Mucosa of rectum (tissue), 2 donors: ENCODE measurements at regions not wholly inside any gene's neighbourhood (a gene's known extent, or its start where the extent isn't known, plus 50 kb on each side); places are given as distances from the start of the nearest gene placed in this dataset.

Experiments
- H3K27ac ChIP-seq, 2 donors: one replicate each; pipeline ENCODE4 v1.7.0; 2013; ENCODE audit warnings: inconsistent platforms in 2 of 2, low read depth in 2 of 2, low read length in 2 of 2
- H3K27me3 ChIP-seq, 2 donors: one replicate each; pipeline ENCODE4 v1.7.0; 2013; ENCODE audit warnings: low read length in 2 of 2; ENCODE audit not compliant: control insufficient read depth in 2 of 2, insufficient read depth in 2 of 2
- H3K36me3 ChIP-seq, 2 donors: one replicate each; pipeline ENCODE4 v1.7.0; 2013; ENCODE audit warnings: low read length in 2 of 2; ENCODE audit not compliant: control insufficient read depth in 2 of 2, insufficient read depth in 2 of 2
- H3K4me1 ChIP-seq, 2 donors: one replicate each; pipeline ENCODE4 v1.7.0; 2013; ENCODE audit warnings: low read length in 2 of 2, mild to moderate bottlenecking in 1 of 2; ENCODE audit not compliant: control insufficient read depth in 2 of 2, insufficient read depth in 2 of 2
- H3K4me3 ChIP-seq, 2 donors: one replicate each; pipeline ENCODE4 v1.7.0; 2013; ENCODE audit warnings: low read length in 2 of 2
- H3K9ac ChIP-seq, 2 donors: one replicate each; pipeline ENCODE4 v1.7.0; 2013; ENCODE audit warnings: low read length in 2 of 2, low read depth in 1 of 2, mild to moderate bottlenecking in 1 of 2
- H3K9me3 ChIP-seq, 2 donors: one replicate each; pipeline ENCODE4 v1.7.0; 2013; ENCODE audit warnings: low read length in 2 of 2; ENCODE audit not compliant: control insufficient read depth in 2 of 2
- donor health status: healthy.
- donor health status: Normal muscosa, but diverticular disease.

DNA sequence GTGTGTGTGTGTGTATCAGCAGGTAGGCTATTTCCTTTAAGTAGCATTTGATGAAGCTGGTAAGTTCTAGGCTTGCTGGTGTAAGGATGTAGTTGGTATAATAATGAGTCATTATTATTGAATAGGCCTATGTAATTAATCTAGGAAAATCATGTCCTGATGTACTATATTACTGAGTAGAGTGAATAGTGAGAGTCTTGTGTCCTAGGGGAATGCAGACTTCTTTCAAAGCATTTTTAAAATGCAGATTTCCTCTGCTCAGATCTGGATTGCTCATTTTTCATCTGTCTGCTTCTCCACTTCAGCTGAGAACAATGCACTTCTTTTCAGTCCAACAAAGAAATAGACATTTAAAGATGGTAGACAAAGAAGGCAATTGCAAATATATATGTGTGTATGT is 434.2 kb upstream of the ONECUT1 start:
- no peak overlapping the region for H3K27ac ChIP-seq
- H3K9me3 ChIP-seq, result no peaks in the 10 kb centered on the region
- H3K36me3 ChIP-seq, result no peaks in the 10 kb centered on the region
- H3K4me3 ChIP-seq, result no peak overlapping the region
- no peaks in the 10 kb centered on the region for H3K27me3 ChIP-seq
- H3K9ac ChIP-seq, result no peak overlapping the region
- H3K4me1 ChIP-seq, result no peaks in the 10 kb centered on the region

DNA sequence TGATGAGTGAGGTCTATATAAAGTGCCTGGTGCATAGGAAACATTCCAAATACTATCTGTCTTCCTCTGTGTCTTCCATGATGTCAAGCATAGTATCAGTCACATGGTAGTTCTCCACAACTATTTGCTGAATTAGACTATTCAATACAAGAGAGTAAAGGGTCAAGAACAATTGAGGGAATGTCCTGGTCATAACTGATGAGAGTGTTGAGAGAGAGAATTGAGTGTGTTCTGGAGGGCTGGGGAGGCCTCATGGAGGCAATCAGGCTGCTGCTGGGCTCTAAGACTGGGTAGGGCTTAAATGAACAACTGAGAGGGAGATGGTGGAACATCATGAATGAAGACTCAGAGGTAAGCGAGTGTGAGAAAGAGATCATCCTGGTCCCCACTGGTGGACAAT is 433.7 kb upstream of the ONECUT1 start:
- Histone ChIP-seq H3K9me3 (no peaks in the 10 kb centered on the region), H3K27ac (no peak overlapping the region), H3K36me3 (no peaks in the 10 kb centered on the region), H3K27me3 (no peaks in the 10 kb centered on the region), H3K4me1 (no peaks in the 10 kb centered on the region), H3K9ac (no peak overlapping the region), H3K4me3 (no peak overlapping the region)

DNA sequence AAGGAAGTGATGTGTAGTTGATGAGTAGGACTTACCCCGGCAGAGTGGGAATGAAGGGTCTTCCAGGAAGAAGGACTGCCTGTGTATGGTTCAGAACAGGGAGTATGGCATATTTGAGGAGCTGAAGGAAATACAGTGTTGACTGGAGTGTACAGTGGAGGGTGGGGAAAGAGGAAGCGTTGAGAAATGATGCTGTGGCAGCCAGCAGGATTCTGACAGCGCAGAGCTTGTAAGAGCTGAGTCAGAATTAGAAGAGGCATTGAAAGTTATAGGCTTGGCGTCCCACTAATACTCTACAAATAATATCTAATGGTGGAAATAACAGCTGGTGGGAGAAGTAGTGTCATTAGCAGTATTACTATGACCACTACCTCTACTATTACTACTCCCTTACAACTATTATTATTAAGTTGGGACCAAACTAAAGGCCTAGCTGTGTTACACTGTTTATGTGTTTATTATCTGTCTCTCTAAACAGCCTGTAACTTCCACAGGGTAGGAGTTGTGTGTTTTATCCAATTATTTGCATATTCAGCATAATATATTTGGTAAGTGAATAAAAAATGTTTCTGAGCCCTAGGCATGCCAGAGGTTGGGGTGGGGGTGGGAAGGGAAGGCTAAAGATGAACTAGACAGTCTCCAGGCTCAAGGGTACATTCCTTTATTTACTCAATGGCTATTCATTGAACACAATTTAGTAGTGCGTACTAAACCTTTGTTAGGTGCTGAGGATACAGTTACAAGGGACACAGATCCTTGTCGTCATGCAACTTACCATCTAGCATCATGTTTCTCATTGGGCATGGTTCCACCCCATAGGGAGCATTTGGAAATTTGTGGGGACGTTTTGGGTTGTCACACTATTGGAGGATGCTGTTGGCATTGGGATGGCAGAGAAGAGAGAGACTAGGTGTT is 428.8 kb upstream of the ONECUT1 start:
- H3K27me3 ChIP-seq, result no peaks in the 10 kb centered on the region
- no peaks in the 10 kb centered on the region for H3K4me1 ChIP-seq
- H3K9ac ChIP-seq, result no peak overlapping the region
- H3K4me3 ChIP-seq, result no peak overlapping the region
- H3K27ac ChIP-seq, result no peak overlapping the region
- no peaks in the 10 kb centered on the region for H3K9me3 ChIP-seq
- H3K36me3 ChIP-seq, result no peaks in the 10 kb centered on the region

GRCh38 chr15:53216036-53216435 is 425.9 kb upstream of the ONECUT1 start:
- H3K9ac ChIP-seq, result no peak overlapping the region
- H3K9me3 ChIP-seq, result no peaks in the 10 kb centered on the region
- no peak overlapping the region for H3K27ac ChIP-seq
- no peaks in the 10 kb centered on the region for H3K27me3 ChIP-seq
- H3K36me3 ChIP-seq, result no peaks in the 10 kb centered on the region
- H3K4me1 ChIP-seq, result no peaks in the 10 kb centered on the region
- no peak overlapping the region for H3K4me3 ChIP-seq

GRCh38 chr15:53213336-53213735 is 423.2 kb upstream of the ONECUT1 start:
- Histone ChIP-seq H3K9ac (no peak overlapping the region), H3K36me3 (no peaks in the 10 kb centered on the region), H3K4me3 (no peak overlapping the region), H3K4me1 (no peaks in the 10 kb centered on the region), H3K27me3 (no peaks in the 10 kb centered on the region), H3K9me3 (no peaks in the 10 kb centered on the region), H3K27ac (no peak overlapping the region)

DNA sequence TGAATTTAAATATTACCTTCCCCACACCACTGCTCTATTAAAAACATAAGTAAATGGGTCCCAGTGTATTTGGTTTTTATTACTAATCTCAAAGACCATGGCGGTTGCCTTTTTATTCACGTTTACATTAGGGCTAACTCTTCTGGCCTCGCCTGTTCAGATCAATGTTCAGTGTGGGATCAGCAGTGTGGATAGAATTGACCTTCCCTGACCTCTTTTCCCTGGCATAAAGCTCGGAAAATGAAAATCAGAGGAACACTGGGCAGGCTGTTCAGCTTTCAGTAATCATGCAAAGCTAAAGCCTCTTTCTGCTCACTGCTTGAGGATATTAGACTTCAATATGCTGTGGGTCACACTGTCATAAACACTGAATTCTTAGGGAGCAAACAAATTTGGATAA is 422.6 kb upstream of the ONECUT1 start:
- H3K36me3 ChIP-seq, result no peaks in the 10 kb centered on the region
- H3K4me3 ChIP-seq, result no peak overlapping the region
- H3K27ac ChIP-seq, result no peak overlapping the region
- no peaks in the 10 kb centered on the region for H3K27me3 ChIP-seq
- no peaks in the 10 kb centered on the region for H3K4me1 ChIP-seq
- no peak overlapping the region for H3K9ac ChIP-seq
- H3K9me3 ChIP-seq, result no peaks in the 10 kb centered on the region

GRCh38 chr15:53210653-53211052 is 420.5 kb upstream of the ONECUT1 start:
- Histone ChIP-seq H3K36me3 (no peaks in the 10 kb centered on the region), H3K4me3 (no peak overlapping the region), H3K27ac (no peak overlapping the region), H3K9ac (no peak overlapping the region), H3K4me1 (no peaks in the 10 kb centered on the region), H3K27me3 (no peaks in the 10 kb centered on the region), H3K9me3 (no peaks in the 10 kb centered on the region)

GRCh38 chr15:53209396-53210042 is 419.4 kb upstream of the ONECUT1 start:
- no peak overlapping the region for H3K9ac ChIP-seq
- no peak overlapping the region for H3K27ac ChIP-seq
- H3K27me3 ChIP-seq, result no peaks in the 10 kb centered on the region

DNA sequence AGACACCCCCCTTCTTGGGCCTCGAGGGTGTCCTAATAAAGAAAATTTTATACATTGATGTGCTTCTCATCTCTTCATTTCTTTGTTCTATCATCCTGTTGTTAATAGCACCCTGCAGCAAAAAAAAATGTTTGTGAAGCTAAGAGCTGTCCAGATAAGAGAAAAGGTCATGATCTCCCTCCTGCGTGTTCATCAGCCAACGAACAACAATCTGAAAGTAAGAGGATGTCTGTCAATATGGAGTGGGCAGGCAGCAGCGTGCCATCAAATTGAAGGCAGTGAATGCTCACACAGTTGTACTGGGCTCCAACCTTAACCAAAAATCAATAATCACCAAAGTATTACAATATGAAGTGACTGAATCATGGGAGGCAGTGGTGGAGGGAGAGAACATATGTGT is 418.6 kb upstream of the ONECUT1 start:
- H3K9ac ChIP-seq, result no peak overlapping the region
- no peak overlapping the region for H3K27ac ChIP-seq
- no peaks in the 10 kb centered on the region for H3K36me3 ChIP-seq
- no peaks in the 10 kb centered on the region for H3K4me1 ChIP-seq
- no peaks in the 10 kb centered on the region for H3K9me3 ChIP-seq
- no peak overlapping the region for H3K4me3 ChIP-seq
- H3K27me3 ChIP-seq, result no peaks in the 10 kb centered on the region

More at GRCh38 chr15:53209396-53210042, 419.4 kb upstream of the ONECUT1 start:
- Histone ChIP-seq H3K4me1 (no peaks in the 10 kb centered on the region), H3K9me3 (no peaks in the 10 kb centered on the region), H3K36me3 (no peaks in the 10 kb centered on the region), H3K4me3 (no peak overlapping the region)

- Histone ChIP-seq H3K27ac (no peak overlapping the region), H3K9me3 (no peaks in the 10 kb centered on the region)
Measured at GRCh38 chr15:53203454-53203853, 413.3 kb upstream of the ONECUT1 start.

More at GRCh38 chr15:53203454-53203853, 413.3 kb upstream of the ONECUT1 start:
- H3K27me3 ChIP-seq, result no peaks in the 10 kb centered on the region
- no peak overlapping the region for H3K9ac ChIP-seq
- no peaks in the 10 kb centered on the region for H3K4me1 ChIP-seq
- H3K4me3 ChIP-seq, result no peak overlapping the region
- H3K36me3 ChIP-seq, result no peaks in the 10 kb centered on the region
